HL-60 (cell line): ENCODE measurements at regions not wholly inside any gene's neighbourhood (a gene's known extent, or its start where the extent isn't known, plus 50 kb on each side); places are given as distances from the start of the nearest gene placed in this dataset.

Experiments used
- DNase-seq, 2 experiments: peaks; one replicate each; pipeline ENCODE4 v3.0.0-alpha.2; 2010 to 2020; ENCODE audit warnings: low read depth in 1 of 2, low spot score in 1 of 2
- H3K27ac ChIP-seq: fragments of 250-450 bp; sonication (Bioruptor Pico); replicated peaks from 2 replicates; pipeline ENCODE4 v1.5.1; 2020; ENCODE audit warnings: mild to moderate bottlenecking, moderate library complexity
- H3K27me3 ChIP-seq: fragments of 250-450 bp; sonication (Bioruptor Pico); 2 replicates; pipeline ENCODE4 v1.5.1; 2021; ENCODE audit warnings: mild to moderate bottlenecking, moderate library complexity; ENCODE audit not compliant: insufficient read depth, poor library complexity, severe bottlenecking
- H3K4me3 ChIP-seq: replicated peaks from 2 replicates; pipeline ENCODE4 v1.5.1; 2011; ENCODE audit warnings: mild to moderate bottlenecking, control low read depth, low read length; ENCODE audit not compliant: insufficient read depth
- CTCF ChIP-seq: IDR thresholded peaks from one replicate; pipeline ENCODE4 v1.5.1; 2011; ENCODE audit warnings: low read length, control low read depth, inconsistent platforms; ENCODE audit not compliant: insufficient read depth
- GABPA ChIP-seq: IDR thresholded peaks from 2 replicates; pipeline ENCODE4 v1.6.1; 2012; ENCODE audit warnings: low read depth
- POLR2AphosphoS5 ChIP-seq: IDR thresholded peaks from 2 replicates; pipeline ENCODE4 v1.6.1; 2012; ENCODE audit warnings: low read depth
- REST ChIP-seq: IDR thresholded peaks from 2 replicates; pipeline ENCODE4 v1.6.1; 2012; ENCODE audit warnings: low read depth; ENCODE audit not compliant: insufficient replicate concordance
- SPI1 ChIP-seq: IDR thresholded peaks from 2 replicates; pipeline ENCODE4 v1.6.1; 2012; ENCODE audit warnings: low read depth, mild to moderate bottlenecking, borderline replicate concordance

- Histone ChIP-seq H3K27ac (no peak overlapping the region), H3K4me3 (no peak overlapping the region), H3K27me3 (no peaks in the 10 kb centered on the region)
- TF ChIP-seq POLR2AphosphoS5 (no peak), CTCF (no peak), REST (no peak), SPI1 (no peak), GABPA (no peak)
- no peak for DNase-seq
Observed at GRCh38 chr14:94864387-94865195, 94.7 kb upstream of the GSC start.

GRCh38 chr14:94863366-94863765, 93.5 kb upstream of the GSC start:
- Histone ChIP-seq H3K27me3 (no peaks in the 10 kb centered on the region), H3K4me3 (no peak overlapping the region), H3K27ac (no peak overlapping the region)
- TF ChIP-seq CTCF (no peak), POLR2AphosphoS5 (no peak), SPI1 (no peak), GABPA (no peak), REST (no peak)
- DNase-seq, result no peak

GRCh38 chr14:94857950-94858349, 88.0 kb upstream of the GSC start:
- no peaks in the 10 kb centered on the region for H3K27me3 ChIP-seq
- no peak for TF ChIP-seq SPI1
- no peak for TF ChIP-seq REST
- no peak for TF ChIP-seq CTCF
- no peak for TF ChIP-seq GABPA
- no peak for TF ChIP-seq POLR2AphosphoS5

More at GRCh38 chr14:94857950-94858349, 88.0 kb upstream of the GSC start:
- no peak for DNase-seq
- Histone ChIP-seq H3K4me3 (no peak overlapping the region), H3K27ac (no peak overlapping the region)
